GM12875 (cell line): ENCODE measurements at regions not wholly inside any gene's neighbourhood (a gene's known extent, or its start where the extent isn't known, plus 50 kb on each side); places are given as distances from the start of the nearest gene placed in this dataset.

Source experiments
- H3K4me3 ChIP-seq: one replicate; pipeline ENCODE4 v1.5.1; 2011; ENCODE audit warnings: low read depth, low read length, control low read depth
- CTCF ChIP-seq: IDR thresholded peaks from 2 replicates; pipeline ENCODE4 v1.5.1; 2011; ENCODE audit warnings: low read depth, mild to moderate bottlenecking, control low read depth, inconsistent platforms, low read length, moderate library complexity, borderline replicate concordance; ENCODE audit not compliant: insufficient read depth

DNA sequence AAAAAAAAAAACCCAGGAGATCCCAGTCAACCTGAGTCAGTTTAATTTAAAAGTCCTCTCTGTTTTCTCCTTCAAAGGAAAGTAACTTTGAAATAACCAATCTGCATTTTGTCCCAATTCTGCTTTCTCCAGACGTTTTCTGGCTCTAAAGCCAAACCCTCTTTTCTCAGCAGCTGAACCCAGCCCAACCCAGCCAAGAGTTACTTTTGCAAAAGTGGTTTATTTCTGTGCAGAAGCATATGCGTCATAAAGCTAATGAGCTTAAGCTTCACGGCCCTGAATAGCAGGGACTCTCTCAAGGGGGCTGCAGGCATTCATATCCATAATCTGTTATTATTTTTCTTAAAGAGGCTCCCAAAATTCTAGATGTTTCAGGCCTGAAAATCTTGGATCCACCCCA is 176.6 kb downstream of the GALC start:
- no peak overlapping the region for H3K4me3 ChIP-seq
- no peak for TF ChIP-seq CTCF

DNA sequence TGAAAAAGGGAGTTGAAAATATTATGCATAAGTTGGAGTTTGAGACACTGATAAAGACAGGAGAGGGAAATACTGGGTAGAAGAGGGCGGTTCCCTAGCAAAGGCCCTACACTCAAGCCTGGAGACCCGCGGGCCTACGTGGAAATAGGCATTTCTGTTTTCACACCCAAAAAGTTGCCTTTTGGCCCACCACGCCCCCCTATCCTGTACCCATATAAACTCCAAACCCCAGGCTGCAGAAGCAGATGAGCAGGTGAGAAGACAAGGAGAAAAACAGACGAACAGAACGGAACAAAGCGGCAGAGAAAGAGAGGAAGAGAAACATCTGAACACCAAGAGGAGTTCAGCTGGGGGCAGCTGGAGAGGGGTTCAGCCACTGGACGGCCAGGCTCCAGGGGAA is 177.9 kb downstream of the GALC start:
- H3K4me3 ChIP-seq: no peak overlapping the region
- no peak for TF ChIP-seq CTCF

GRCh38 chr14:87813686-87814085 is 179.3 kb downstream of the GALC start:
- TF ChIP-seq CTCF: no peak
- H3K4me3 ChIP-seq: no peak overlapping the region

DNA sequence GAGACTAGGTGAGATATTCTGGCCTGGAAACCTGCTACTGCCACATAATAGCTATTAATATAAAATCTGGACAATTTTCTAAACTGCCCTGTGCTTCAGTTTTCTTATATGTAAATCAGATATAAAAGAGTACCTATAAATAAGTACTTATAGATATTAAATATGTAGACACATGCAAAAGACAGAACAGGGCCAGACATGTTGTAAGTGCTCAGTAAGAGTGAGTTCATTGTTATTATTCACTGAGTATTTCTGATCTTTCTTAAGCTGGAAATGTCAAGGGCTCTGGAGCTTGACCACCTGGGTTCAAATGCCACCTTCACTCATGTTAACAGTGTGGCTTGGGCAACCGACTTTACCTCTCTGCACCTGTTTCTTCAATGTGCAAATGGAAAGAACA is 179.8 kb downstream of the GALC start:
- no peak for TF ChIP-seq CTCF

DNA sequence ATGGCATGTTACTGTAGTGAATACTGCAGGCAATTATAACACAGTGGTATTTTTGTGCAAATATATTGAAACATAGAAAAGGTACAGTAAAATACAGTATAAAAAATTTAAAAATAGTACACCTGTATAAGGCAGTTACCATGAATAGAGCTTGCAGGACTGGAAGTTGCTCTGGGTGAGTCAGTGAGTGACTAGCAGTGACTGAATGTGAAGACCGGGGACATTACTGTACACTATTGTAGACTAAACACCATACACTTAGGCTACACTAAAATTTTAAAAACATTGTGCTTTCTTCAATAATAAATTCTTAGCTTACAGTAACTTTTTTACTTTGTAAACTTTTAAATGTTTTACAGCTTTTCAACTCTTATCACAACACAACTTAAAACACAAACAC is 181.7 kb downstream of the GALC start:
- TF ChIP-seq CTCF: no peak
- H3K4me3 ChIP-seq: no peak overlapping the region

More for the DNA sequence above, 179.8 kb downstream of the GALC start:
- H3K4me3 ChIP-seq: no peak overlapping the region

GRCh38 chr14:87810711-87811110 is 182.3 kb downstream of the GALC start:
- no peak overlapping the region for H3K4me3 ChIP-seq
- TF ChIP-seq CTCF: no peak

GRCh38 chr14:87809261-87809660 is 183.7 kb downstream of the GALC start:
- TF ChIP-seq CTCF: no peak
- H3K4me3 ChIP-seq: no peak overlapping the region
